Activated CD4-positive, alpha-beta T cell treated with anti-CD3 and anti-CD28 coated beads, Interleukin-2, Interleukin-6, amounts not matched to agents 100 ng/mL and 50 ng/mL, durations not matched to agents 16 hours and 8 hours (primary cell): ENCODE measurements at regions not wholly inside any gene's neighbourhood (a gene's known extent, or its start where the extent isn't known, plus 50 kb on each side); places are given as distances from the start of the nearest gene placed in this dataset.

Experiments
- DNase-seq: peaks from one replicate; pipeline ENCODE4 v3.0.0-alpha.2; 2020

GRCh38 chr6:142500250-142500786, 198.5 kb downstream of the ADGRG6 start:
- DNase-seq = no peak

- no peak for DNase-seq
Measured at GRCh38 chr6:142501795-142502194, 200.0 kb downstream of the ADGRG6 start.

GRCh38 chr6:142507065-142507464, 205.3 kb downstream of the ADGRG6 start:
- DNase-seq = no peak

GRCh38 chr6:142510211-142510610, 208.4 kb downstream of the ADGRG6 start:
- no peak for DNase-seq

GRCh38 chr6:142518126-142518525, 216.3 kb downstream of the ADGRG6 start:
- no peak for DNase-seq

- DNase-seq = no peak
Measured at GRCh38 chr6:142518761-142519160, 217.0 kb downstream of the ADGRG6 start.

- no peak for DNase-seq
Measured at GRCh38 chr6:142521791-142522190, 220.0 kb downstream of the ADGRG6 start.

- DNase-seq = no peak
Measured at GRCh38 chr6:142523515-142524375, 221.9 kb downstream of the ADGRG6 start.

- DNase-seq = no peak
Measured at GRCh38 chr6:142530566-142530965, 228.8 kb downstream of the ADGRG6 start.

- DNase-seq = no peak
Measured at GRCh38 chr6:142531727-142532126, 229.9 kb downstream of the ADGRG6 start.

- DNase-seq = no peak
Measured at GRCh38 chr6:142534076-142534475, 232.3 kb downstream of the ADGRG6 start.

GRCh38 chr6:142534484-142534883, 232.7 kb downstream of the ADGRG6 start:
- DNase-seq = no peak

- peak; percentile 18 for DNase-seq
Measured at GRCh38 chr6:142537612-142538478, 236.0 kb downstream of the ADGRG6 start.

- DNase-seq = no peak
Measured at GRCh38 chr6:142542704-142543233, 241.0 kb downstream of the ADGRG6 start.

- no peak for DNase-seq
Measured at GRCh38 chr6:142543606-142544005, 241.8 kb downstream of the ADGRG6 start.

- DNase-seq = peak; percentile 21
Measured at GRCh38 chr6:142544199-142544838, 242.5 kb downstream of the ADGRG6 start.

- no peak for DNase-seq
Measured at GRCh38 chr6:142545147-142545546, 243.3 kb downstream of the ADGRG6 start.

- DNase-seq = no peak
Measured at GRCh38 chr6:142548566-142548965, 246.8 kb downstream of the ADGRG6 start.

GRCh38 chr6:142550310-142551063, 248.7 kb downstream of the ADGRG6 start:
- DNase-seq = no peak

GRCh38 chr6:142551274-142551811, 249.5 kb downstream of the ADGRG6 start:
- DNase-seq = peak; percentile 23

- no peak for DNase-seq
Measured at GRCh38 chr6:142558786-142559185, 257.0 kb downstream of the ADGRG6 start.
